HEK293 (cell line): ENCODE measurements at regions not wholly inside any gene's neighbourhood (a gene's known extent, or its start where the extent isn't known, plus 50 kb on each side); places are given as distances from the start of the nearest gene placed in this dataset.

Source experiments
- CTCF ChIA-PET: fragments of 350-600 bp; formaldehyde crosslinking; extraction: SDS; loops from one replicate; lab custom pipeline; 2021; ENCODE audit warnings: antibody characterized with exemption; lab: Yijun Ruan, JAX
- POLR2A ChIA-PET: fragments of 300-600 bp; formaldehyde crosslinking; extraction: SDS; loops from one replicate; lab custom pipeline; 2020; ENCODE audit warnings: antibody characterized with exemption, inconsistent platforms; lab: Yijun Ruan, JAX
- H3K27ac ChIP-seq: fragments of 200-500 bp; sonication (Bioruptor generic); 2 replicates; pipeline ENCODE4 v1.5.1; 2014; ENCODE audit warnings: low read depth, low read length, control low read depth, inconsistent platforms; ENCODE audit errors: extremely low read depth
- H3K36me3 ChIP-seq, 2 experiments: fragments of 200-500 bp in 1 of 2; sonication (Bioruptor generic) in 1 of 2; 1 replicate in 1 of 2; 2 replicates in 1 of 2; pipeline ENCODE4 v1.5.1; 2014 to 2017; ENCODE audit warnings: inconsistent platforms in 2 of 2, low read length in 2 of 2; ENCODE audit not compliant: control insufficient read depth in 2 of 2, insufficient read depth in 1 of 2
- H3K4me1 ChIP-seq: fragments of 200-500 bp; sonication (Bioruptor generic); 2 replicates; pipeline ENCODE4 v1.5.1; 2014; ENCODE audit warnings: mild to moderate bottlenecking, low read length, inconsistent platforms; ENCODE audit not compliant: control insufficient read depth, insufficient read depth
- H3K4me3 ChIP-seq: 2 replicates; pipeline ENCODE4 v1.5.1; 2011; ENCODE audit warnings: low read depth, mild to moderate bottlenecking, control low read depth, low read length, moderate library complexity
- H3K9me3 ChIP-seq: fragments of 200-500 bp; sonication (Bioruptor generic); 2 replicates; pipeline ENCODE4 v1.5.1; 2014; ENCODE audit warnings: low read depth, low read length, inconsistent platforms; ENCODE audit not compliant: control insufficient read depth, insufficient read depth
- GLIS2 ChIP-seq: fragments of 450-650 bp; formaldehyde crosslinking; IDR thresholded peaks from 2 replicates; pipeline ENCODE4 v1.5.1; 2016; ENCODE audit warnings: missing biosample characterization, missing genetic modification characterization
- KLF9 ChIP-seq: fragments of 450-650 bp; formaldehyde crosslinking; IDR thresholded peaks from 2 replicates; pipeline ENCODE4 v1.5.1; 2016; ENCODE audit warnings: missing biosample characterization, missing genetic modification characterization, low read depth
- SP3 ChIP-seq: fragments of 450-650 bp; formaldehyde crosslinking; IDR thresholded peaks from 2 replicates; pipeline ENCODE4 v1.5.1; 2016; ENCODE audit warnings: missing biosample characterization, missing genetic modification characterization
- ZNF155 ChIP-seq: fragments of 450-650 bp; formaldehyde crosslinking; IDR thresholded peaks from 2 replicates; pipeline ENCODE4 v1.5.1; 2016; ENCODE audit warnings: missing biosample characterization, missing genetic modification characterization
- ZNF211 ChIP-seq: fragments of 450-650 bp; formaldehyde crosslinking; IDR thresholded peaks from 2 replicates; pipeline ENCODE4 v1.5.1; 2016; ENCODE audit warnings: low read depth, missing biosample characterization, missing genetic modification characterization
- ZNF223 ChIP-seq: fragments of 450-650 bp; formaldehyde crosslinking; IDR thresholded peaks from 2 replicates; pipeline ENCODE4 v1.5.1; 2016; ENCODE audit warnings: missing biosample characterization, missing genetic modification characterization
- ZNF529 ChIP-seq: fragments of 450-650 bp; formaldehyde crosslinking; IDR thresholded peaks from 2 replicates; pipeline ENCODE4 v1.5.1; 2017; ENCODE audit warnings: missing genetic modification characterization, missing biosample characterization; ENCODE audit not compliant: insufficient replicate concordance
- ZNF571 ChIP-seq: fragments of 450-650 bp; formaldehyde crosslinking; IDR thresholded peaks from 2 replicates; pipeline ENCODE4 v1.5.0; 2017; ENCODE audit warnings: missing biosample characterization, missing genetic modification characterization
- TF ChIP-seq, protein P1 (sequence below): fragments of 450-650 bp; formaldehyde crosslinking; conservative IDR thresholded peaks from 2 replicates; pipeline ENCODE4 v1.5.1; 2016; ENCODE audit warnings: low read depth, missing biosample characterization, missing genetic modification characterization
- TF ChIP-seq, protein P2 (sequence below): fragments of 450-650 bp; formaldehyde crosslinking; IDR thresholded peaks from 2 replicates; pipeline ENCODE4 v1.5.1; 2016; ENCODE audit warnings: missing biosample characterization, missing genetic modification characterization
- TF ChIP-seq, protein P3 (sequence below): fragments of 450-650 bp; formaldehyde crosslinking; IDR thresholded peaks from 2 replicates; pipeline ENCODE4 v1.5.1; 2016; ENCODE audit warnings: missing biosample characterization, missing genetic modification characterization
- TF ChIP-seq, protein P4 (sequence below): fragments of 450-650 bp; formaldehyde crosslinking; IDR thresholded peaks from 2 replicates; pipeline ENCODE4 v1.5.1; 2016; ENCODE audit warnings: missing biosample characterization, missing genetic modification characterization, borderline replicate concordance
- TF ChIP-seq, protein P5 (sequence below): fragments of 450-650 bp; formaldehyde crosslinking; IDR thresholded peaks from 2 replicates; pipeline ENCODE4 v1.5.1; 2017; ENCODE audit warnings: missing biosample characterization, missing genetic modification characterization

DNA sequence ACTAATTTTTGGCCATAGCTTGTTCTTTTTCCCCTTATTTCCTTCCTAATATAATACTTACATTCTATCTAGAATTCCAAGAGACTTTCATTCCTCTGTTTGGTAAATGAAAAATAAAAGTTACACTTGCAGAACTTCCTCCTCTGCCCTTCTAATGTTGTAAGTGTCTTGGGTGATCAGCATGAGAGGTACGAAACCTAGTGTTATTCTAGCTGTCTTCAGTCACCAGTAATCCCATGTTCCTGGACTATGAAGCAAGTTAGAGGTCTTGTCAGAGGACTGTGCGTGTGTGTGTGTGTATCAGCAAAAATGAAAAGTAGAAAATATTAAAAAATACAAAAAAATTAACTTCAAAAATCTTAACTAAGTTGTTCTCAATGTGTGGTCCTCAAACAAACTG, 307.0 kb downstream of the SPRY2 start (continued):
- TF ChIP-seq, protein P1, sequence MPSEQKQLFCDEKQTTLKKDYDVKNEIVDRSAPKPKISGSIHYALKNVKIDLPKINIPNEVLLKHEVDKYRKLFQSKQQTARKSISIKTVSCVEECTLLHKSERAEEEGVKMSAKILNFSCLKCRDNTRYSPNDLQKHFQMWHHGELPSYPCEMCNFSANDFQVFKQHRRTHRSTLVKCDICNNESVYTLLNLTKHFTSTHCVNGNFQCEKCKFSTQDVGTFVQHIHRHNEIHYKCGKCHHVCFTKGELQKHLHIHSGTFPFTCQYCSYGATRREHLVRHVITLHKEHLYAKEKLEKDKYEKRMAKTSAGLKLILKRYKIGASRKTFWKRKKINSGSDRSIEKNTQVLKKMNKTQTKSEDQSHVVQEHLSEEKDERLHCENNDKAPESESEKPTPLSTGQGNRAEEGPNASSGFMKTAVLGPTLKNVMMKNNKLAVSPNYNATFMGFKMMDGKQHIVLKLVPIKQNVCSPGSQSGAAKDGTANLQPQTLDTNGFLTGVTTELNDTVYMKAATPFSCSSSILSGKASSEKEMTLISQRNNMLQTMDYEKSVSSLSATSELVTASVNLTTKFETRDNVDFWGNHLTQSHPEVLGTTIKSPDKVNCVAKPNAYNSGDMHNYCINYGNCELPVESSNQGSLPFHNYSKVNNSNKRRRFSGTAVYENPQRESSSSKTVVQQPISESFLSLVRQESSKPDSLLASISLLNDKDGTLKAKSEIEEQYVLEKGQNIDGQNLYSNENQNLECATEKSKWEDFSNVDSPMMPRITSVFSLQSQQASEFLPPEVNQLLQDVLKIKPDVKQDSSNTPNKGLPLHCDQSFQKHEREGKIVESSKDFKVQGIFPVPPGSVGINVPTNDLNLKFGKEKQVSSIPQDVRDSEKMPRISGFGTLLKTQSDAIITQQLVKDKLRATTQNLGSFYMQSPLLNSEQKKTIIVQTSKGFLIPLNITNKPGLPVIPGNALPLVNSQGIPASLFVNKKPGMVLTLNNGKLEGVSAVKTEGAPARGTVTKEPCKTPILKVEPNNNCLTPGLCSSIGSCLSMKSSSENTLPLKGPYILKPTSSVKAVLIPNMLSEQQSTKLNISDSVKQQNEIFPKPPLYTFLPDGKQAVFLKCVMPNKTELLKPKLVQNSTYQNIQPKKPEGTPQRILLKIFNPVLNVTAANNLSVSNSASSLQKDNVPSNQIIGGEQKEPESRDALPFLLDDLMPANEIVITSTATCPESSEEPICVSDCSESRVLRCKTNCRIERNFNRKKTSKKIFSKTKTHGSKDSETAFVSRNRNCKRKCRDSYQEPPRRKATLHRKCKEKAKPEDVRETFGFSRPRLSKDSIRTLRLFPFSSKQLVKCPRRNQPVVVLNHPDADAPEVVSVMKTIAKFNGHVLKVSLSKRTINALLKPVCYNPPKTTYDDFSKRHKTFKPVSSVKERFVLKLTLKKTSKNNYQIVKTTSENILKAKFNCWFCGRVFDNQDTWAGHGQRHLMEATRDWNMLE (tag by site-specific recombination): no peak
- no peak for TF ChIP-seq SP3
- TF ChIP-seq, protein P2, sequence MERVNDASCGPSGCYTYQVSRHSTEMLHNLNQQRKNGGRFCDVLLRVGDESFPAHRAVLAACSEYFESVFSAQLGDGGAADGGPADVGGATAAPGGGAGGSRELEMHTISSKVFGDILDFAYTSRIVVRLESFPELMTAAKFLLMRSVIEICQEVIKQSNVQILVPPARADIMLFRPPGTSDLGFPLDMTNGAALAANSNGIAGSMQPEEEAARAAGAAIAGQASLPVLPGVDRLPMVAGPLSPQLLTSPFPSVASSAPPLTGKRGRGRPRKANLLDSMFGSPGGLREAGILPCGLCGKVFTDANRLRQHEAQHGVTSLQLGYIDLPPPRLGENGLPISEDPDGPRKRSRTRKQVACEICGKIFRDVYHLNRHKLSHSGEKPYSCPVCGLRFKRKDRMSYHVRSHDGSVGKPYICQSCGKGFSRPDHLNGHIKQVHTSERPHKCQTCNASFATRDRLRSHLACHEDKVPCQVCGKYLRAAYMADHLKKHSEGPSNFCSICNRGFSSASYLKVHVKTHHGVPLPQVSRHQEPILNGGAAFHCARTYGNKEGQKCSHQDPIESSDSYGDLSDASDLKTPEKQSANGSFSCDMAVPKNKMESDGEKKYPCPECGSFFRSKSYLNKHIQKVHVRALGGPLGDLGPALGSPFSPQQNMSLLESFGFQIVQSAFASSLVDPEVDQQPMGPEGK (tag by site-specific recombination): no peak
- TF ChIP-seq, protein P3, sequence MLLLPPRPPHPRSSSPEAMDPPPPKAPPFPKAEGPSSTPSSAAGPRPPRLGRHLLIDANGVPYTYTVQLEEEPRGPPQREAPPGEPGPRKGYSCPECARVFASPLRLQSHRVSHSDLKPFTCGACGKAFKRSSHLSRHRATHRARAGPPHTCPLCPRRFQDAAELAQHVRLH (tag by site-specific recombination): no peak
- TF ChIP-seq ZNF223 (tag by site-specific recombination): no peak
- no peak for TF ChIP-seq KLF9
- TF ChIP-seq ZNF571 (tag by site-specific recombination): no peak
- TF ChIP-seq, protein P4, sequence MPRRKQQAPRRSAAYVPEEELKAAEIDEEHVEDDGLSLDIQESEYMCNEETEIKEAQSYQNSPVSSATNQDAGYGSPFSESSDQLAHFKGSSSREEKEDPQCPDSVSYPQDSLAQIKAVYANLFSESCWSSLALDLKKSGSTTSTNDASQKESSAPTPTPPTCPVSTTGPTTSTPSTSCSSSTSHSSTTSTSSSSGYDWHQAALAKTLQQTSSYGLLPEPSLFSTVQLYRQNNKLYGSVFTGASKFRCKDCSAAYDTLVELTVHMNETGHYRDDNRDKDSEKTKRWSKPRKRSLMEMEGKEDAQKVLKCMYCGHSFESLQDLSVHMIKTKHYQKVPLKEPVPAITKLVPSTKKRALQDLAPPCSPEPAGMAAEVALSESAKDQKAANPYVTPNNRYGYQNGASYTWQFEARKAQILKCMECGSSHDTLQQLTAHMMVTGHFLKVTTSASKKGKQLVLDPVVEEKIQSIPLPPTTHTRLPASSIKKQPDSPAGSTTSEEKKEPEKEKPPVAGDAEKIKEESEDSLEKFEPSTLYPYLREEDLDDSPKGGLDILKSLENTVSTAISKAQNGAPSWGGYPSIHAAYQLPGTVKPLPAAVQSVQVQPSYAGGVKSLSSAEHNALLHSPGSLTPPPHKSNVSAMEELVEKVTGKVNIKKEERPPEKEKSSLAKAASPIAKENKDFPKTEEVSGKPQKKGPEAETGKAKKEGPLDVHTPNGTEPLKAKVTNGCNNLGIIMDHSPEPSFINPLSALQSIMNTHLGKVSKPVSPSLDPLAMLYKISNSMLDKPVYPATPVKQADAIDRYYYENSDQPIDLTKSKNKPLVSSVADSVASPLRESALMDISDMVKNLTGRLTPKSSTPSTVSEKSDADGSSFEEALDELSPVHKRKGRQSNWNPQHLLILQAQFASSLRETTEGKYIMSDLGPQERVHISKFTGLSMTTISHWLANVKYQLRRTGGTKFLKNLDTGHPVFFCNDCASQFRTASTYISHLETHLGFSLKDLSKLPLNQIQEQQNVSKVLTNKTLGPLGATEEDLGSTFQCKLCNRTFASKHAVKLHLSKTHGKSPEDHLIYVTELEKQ (tag by site-specific recombination): no peak
- TF ChIP-seq GLIS2 (tag by site-specific recombination): no peak
- no peak for TF ChIP-seq ZNF529 (tag by site-specific recombination)

DNA sequence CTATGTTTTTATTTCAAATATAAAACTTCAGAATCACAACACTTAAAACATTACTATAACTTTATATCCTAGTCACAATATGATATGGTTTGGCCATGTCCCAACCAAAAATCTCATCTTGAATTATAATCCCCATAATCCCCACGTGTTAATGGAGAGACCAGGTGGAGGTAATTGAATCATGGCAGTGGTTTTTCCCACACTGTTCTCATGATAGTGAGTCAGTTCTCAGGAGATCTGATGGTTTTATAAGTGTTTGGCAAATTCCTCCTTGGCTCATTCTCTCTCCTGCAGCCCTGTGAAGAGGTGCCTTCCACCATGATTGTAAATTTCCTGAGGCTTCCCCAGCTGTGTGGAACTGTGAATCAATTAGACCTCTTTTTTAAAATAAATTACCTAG, 307.6 kb downstream of the SPRY2 start:
- TF ChIP-seq, protein P5, sequence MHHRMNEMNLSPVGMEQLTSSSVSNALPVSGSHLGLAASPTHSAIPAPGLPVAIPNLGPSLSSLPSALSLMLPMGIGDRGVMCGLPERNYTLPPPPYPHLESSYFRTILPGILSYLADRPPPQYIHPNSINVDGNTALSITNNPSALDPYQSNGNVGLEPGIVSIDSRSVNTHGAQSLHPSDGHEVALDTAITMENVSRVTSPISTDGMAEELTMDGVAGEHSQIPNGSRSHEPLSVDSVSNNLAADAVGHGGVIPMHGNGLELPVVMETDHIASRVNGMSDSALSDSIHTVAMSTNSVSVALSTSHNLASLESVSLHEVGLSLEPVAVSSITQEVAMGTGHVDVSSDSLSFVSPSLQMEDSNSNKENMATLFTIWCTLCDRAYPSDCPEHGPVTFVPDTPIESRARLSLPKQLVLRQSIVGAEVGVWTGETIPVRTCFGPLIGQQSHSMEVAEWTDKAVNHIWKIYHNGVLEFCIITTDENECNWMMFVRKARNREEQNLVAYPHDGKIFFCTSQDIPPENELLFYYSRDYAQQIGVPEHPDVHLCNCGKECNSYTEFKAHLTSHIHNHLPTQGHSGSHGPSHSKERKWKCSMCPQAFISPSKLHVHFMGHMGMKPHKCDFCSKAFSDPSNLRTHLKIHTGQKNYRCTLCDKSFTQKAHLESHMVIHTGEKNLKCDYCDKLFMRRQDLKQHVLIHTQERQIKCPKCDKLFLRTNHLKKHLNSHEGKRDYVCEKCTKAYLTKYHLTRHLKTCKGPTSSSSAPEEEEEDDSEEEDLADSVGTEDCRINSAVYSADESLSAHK (tag by site-specific recombination): no peak
- TF ChIP-seq ZNF211 (tag by site-specific recombination): no peak
- TF ChIP-seq ZNF155 (tag by site-specific recombination): no peak
- POLR2A ChIA-PET: no interaction called here
- CTCF ChIA-PET: no interaction called here
- Histone ChIP-seq H3K9me3 (no peaks in the 10 kb centered on the region), H3K4me1 (no peaks in the 10 kb centered on the region), H3K4me3 (no peak overlapping the region), H3K27ac (no peak overlapping the region), H3K36me3 (no peaks in the 10 kb centered on the region)
